B cell (primary cell): ENCODE measurements at regions not wholly inside any gene's neighbourhood (a gene's known extent, or its start where the extent isn't known, plus 50 kb on each side); places are given as distances from the start of the nearest gene placed in this dataset. TPM values are rescaled to one million over a fixed set of nuclear protein-coding genes. Genes with fewer than 3 reads are reported as not detected.

Source experiments
- ATAC-seq: fragments of 200-7000 bp; cut with Tn5 transposase; one replicate; pipeline ENCODE4 v1.10.0; 2021; ENCODE audit warnings: low read depth, mild to moderate bottlenecking, moderate number of reproducible peaks, moderate library complexity
- CTCF ChIA-PET: fragments of 350-600 bp; sonication (Branson Sonifier 250); formaldehyde crosslinking; loops from one replicate; lab custom pipeline; 2021; ENCODE audit warnings: antibody characterized with exemption, inconsistent platforms; lab: Charles Lee
- POLR2A ChIA-PET: fragments of 350-600 bp; sonication (Branson Sonifier 250); formaldehyde crosslinking; loops from one replicate; lab custom pipeline; 2021; ENCODE audit warnings: antibody characterized with exemption; lab: Charles Lee
- DNase-seq: peaks from one replicate; pipeline ENCODE4 v3.0.0; 2013
- H2AFZ ChIP-seq: 2 replicates; pipeline ENCODE4 v1.6.1; 2012; ENCODE audit warnings: mild to moderate bottlenecking, low read depth, low read length; ENCODE audit not compliant: insufficient read depth, poor library complexity, severe bottlenecking
- H3K27ac ChIP-seq, 2 donors: 1 replicate in 1 of 2; 2 replicates in 1 of 2; pipeline ENCODE4 v1.5.1; 2012 to 2013; ENCODE audit warnings: low read length in 2 of 2, mild to moderate bottlenecking in 2 of 2, moderate library complexity in 1 of 2
- H3K27me3 ChIP-seq, 4 experiments: fragments of 200-600 bp in 1 of 4; sonication (generic) in 1 of 4; replicated peaks in 1 of 4; 1 replicate in 2 of 4; 2 replicates in 2 of 4; pipeline versions ENCODE4 v1.6.1 to v1.7.0; 2013 to 2016; ENCODE audit warnings: low read length in 3 of 4, mild to moderate bottlenecking in 2 of 4, mixed read lengths in 1 of 4, moderate library complexity in 1 of 4; ENCODE audit not compliant: insufficient read depth in 4 of 4, control insufficient read depth in 3 of 4; ENCODE audit errors: control extremely low read depth in 1 of 4
- H3K36me3 ChIP-seq, 2 experiments: replicated peaks in 1 of 2; 1 replicate in 1 of 2; 2 replicates in 1 of 2; pipeline versions ENCODE4 v1.6.1 to v1.7.1; 2013; ENCODE audit warnings: low read length in 1 of 2; ENCODE audit not compliant: insufficient read depth in 2 of 2, control insufficient read depth in 1 of 2; ENCODE audit errors: control extremely low read depth in 1 of 2, extremely low read depth in 1 of 2
- H3K4me1 ChIP-seq, 2 donors: fragments of 200-600 bp in 1 of 2; sonication (generic) in 1 of 2; 1 replicate in 1 of 2; 2 replicates in 1 of 2; pipeline versions ENCODE4 v1.5.1 to v1.6.1; 2013 to 2017; ENCODE audit warnings: low read length in 2 of 2; ENCODE audit not compliant: control insufficient read depth in 2 of 2, insufficient read depth in 2 of 2
- H3K4me2 ChIP-seq: replicated peaks from 2 replicates; pipeline ENCODE3; 2012; ENCODE audit warnings: mild to moderate bottlenecking, low read depth, low read length; ENCODE audit not compliant: poor library complexity, severe bottlenecking
- H3K4me3 ChIP-seq, 5 experiments: fragments of 200-600 bp in 1 of 5; sonication (generic) in 1 of 5; 1 replicate in 3 of 5; 2 replicates in 2 of 5; pipeline versions ENCODE4 v1.5.1 to v1.7.0; 2011 to 2016; ENCODE audit warnings: low read length in 4 of 5, mild to moderate bottlenecking in 4 of 5, low read depth in 2 of 5, control low read depth in 1 of 5, moderate library complexity in 1 of 5; ENCODE audit not compliant: insufficient read depth in 1 of 5; ENCODE audit errors: control extremely low read depth in 1 of 5, extremely low read depth in 1 of 5
- H3K79me2 ChIP-seq: fragments of 200-600 bp; sonication (generic); one replicate; pipeline ENCODE4 v1.6.0; 2016; ENCODE audit warnings: low read length; ENCODE audit not compliant: control insufficient read depth, insufficient read depth
- H3K9ac ChIP-seq: fragments of 200-600 bp; sonication (generic); 2 replicates; pipeline ENCODE4 v1.6.1; 2017; ENCODE audit warnings: mild to moderate bottlenecking, low read length, moderate library complexity
- H3K9me3 ChIP-seq, 3 donors: one replicate each; pipeline versions ENCODE4 v1.6.1 to v1.7.1; 2013; ENCODE audit warnings: low read length in 2 of 3; ENCODE audit not compliant: control insufficient read depth in 2 of 3, insufficient read depth in 1 of 3; ENCODE audit errors: control extremely low read depth in 1 of 3
- H4K20me1 ChIP-seq: 2 replicates; pipeline ENCODE4 v1.6.0; 2012; ENCODE audit warnings: mild to moderate bottlenecking, low read length; ENCODE audit not compliant: insufficient read depth, control insufficient read depth, poor library complexity, severe bottlenecking
- H3K27ac Mint-ChIP-seq: one replicate; pipeline ENCODE4 v1.8.0; 2021; ENCODE audit warnings: mixed read lengths
- H3K27me3 Mint-ChIP-seq: one replicate; pipeline ENCODE4 v1.8.0; 2021; ENCODE audit warnings: mixed read lengths
- H3K4me1 Mint-ChIP-seq: one replicate; pipeline ENCODE4 v1.8.0; 2021; ENCODE audit warnings: mixed read lengths
- H3K4me3 Mint-ChIP-seq: one replicate; pipeline ENCODE4 v1.8.0; 2021; ENCODE audit warnings: mixed read lengths
- H3K9me3 Mint-ChIP-seq: one replicate; pipeline ENCODE4 v1.8.0; 2022; ENCODE audit warnings: mixed read lengths; ENCODE audit not compliant: insufficient read depth
- CTCF ChIP-seq: fragments of 200-600 bp; IDR thresholded peaks from one replicate; pipeline ENCODE4 v1.8.0; 2022; ENCODE audit warnings: antibody characterized with exemption, mild to moderate bottlenecking
- EZH2 ChIP-seq: IDR thresholded peaks from 2 replicates; pipeline ENCODE4 v1.6.1; 2012; ENCODE audit warnings: borderline replicate concordance, low read depth, mild to moderate bottlenecking, moderate library complexity, low read length; ENCODE audit not compliant: insufficient read depth, poor library complexity, severe bottlenecking
- WGBS: methylation state at CpG from one replicate; pipeline ENCODE4 v1.1.5; 2013; ENCODE audit warnings: missing lambda C conversion rate; ENCODE audit not compliant: insufficient coverage; 5-methylcytosine and 5-hydroxymethylcytosine counted together
- intact Hi-C: fragments of 100-400 bp; cut with micrococcal nuclease; formaldehyde crosslinking; loops from one replicate; pipeline ENCODE4 v1.10.0; 2022
- small RNA-seq: library from RNA; depleted of rRNA; stranded (forward); fragments of <200 nt; gene quantifications from one replicate; pipeline ENCODE3, GENCODE V24; 2012; ENCODE audit warnings: low replicate concordance, low read depth; ENCODE audit not compliant: insufficient read length

- Histone ChIP-seq H3K9me3 (no peaks in the 10 kb centered on the region), H2AFZ (no peak overlapping the region), H3K36me3 (no peaks in the 10 kb centered on the region), H3K4me1 (peaks cover 0 to 3% of the 10 kb centered on the region in 2 donors), H3K4me3 (no peak overlapping the region), H3K79me2 (no peaks in the 10 kb centered on the region), H3K9ac (no peak overlapping the region), H3K4me2 (no peak overlapping the region), H4K20me1 (no peaks in the 10 kb centered on the region), H3K27ac (no peak overlapping the region), H3K27me3 (peaks cover 0 to 12% (median 1%) of the 10 kb centered on the region in 4 experiments)
- WGBS, result 60% methylated on average over 1 of the region's 4 CpGs
- no peak for DNase-seq
- intact Hi-C loops, result no loop called here
- Mint-ChIP-seq H3K27me3 (peaks cover 24% of the 10 kb centered on the region), H3K27ac (no peak overlapping the region), H3K4me1 (peaks cover 4% of the 10 kb centered on the region), H3K9me3 (no peaks in the 10 kb centered on the region), H3K4me3 (no peak overlapping the region)
- ChIA-PET POLR2A (no interaction called here), CTCF (no interaction called here)
- TF ChIP-seq CTCF, result no peak
- TF ChIP-seq EZH2, result no peak
- ATAC-seq, result no peak
These were observed 50.1 kb upstream of the TLE3 start for GRCh38 chr15:70147778-70148177.

Small RNA genes lying in the stretch of these regions (small RNA-seq; reads per million reads assigned to genes)
- gene RNU6-745P, result not detected
